ENCODE measurements at regions not wholly inside any gene's neighbourhood (a gene's known extent, or its start where the extent isn't known, plus 50 kb on each side); places are given as distances from the start of the nearest gene placed in this dataset.

DNA sequence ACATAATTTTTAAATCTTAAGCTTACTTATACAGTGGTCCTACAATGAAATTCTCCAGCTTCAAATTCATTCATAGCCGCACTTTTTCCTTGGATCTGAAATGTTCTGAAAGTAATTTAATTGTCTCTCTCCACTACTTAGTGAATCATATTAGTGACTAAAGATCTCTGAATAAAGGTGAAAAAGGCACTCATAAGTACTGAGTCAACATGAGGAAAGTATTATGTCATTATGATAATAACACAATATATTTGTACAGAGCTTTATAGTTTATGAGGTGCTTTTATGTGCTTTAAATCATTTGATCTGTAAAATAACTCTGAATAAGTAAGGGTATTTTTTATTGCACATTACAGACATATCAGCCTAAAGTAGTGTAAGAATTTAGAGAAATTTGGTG is 628.2 kb upstream of the SLITRK5 start:
- Mint-ChIP-seq H3K9me3 (peaks cover 2% of the 10 kb centered on the region), H3K4me3 (no peak overlapping the region), H3K27ac (no peak overlapping the region), H3K27me3 (no peaks in the 10 kb centered on the region), H3K36me3 (no peaks in the 10 kb centered on the region), H3K4me1 (no peaks in the 10 kb centered on the region)
- no peak for DNase-seq

DNA sequence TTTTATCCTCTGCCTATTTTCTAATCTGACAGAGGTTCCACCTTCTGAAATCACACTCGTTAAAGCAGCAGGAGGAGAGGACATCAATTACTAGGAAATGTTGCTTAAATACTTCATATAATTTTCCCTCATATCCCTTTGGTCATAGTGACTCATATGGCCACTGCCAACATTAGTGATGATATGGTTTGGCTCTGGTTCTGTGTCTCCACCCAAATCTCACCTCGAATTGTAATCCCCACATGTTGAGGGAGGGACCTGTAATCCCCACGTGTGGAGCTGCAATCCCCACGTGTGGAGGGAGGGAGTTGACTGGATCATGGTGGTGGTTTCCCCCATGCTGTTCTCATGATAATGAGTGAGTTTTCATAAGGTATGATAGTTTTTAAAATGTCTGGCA is 618.4 kb upstream of the SLITRK5 start:
- Mint-ChIP-seq H3K36me3 (no peaks in the 10 kb centered on the region), H3K27me3 (no peaks in the 10 kb centered on the region), H3K9me3 (peaks cover 8% of the 10 kb centered on the region), H3K4me3 (no peak overlapping the region), H3K4me1 (no peaks in the 10 kb centered on the region), H3K27ac (no peak overlapping the region)
- no peak for DNase-seq

DNA sequence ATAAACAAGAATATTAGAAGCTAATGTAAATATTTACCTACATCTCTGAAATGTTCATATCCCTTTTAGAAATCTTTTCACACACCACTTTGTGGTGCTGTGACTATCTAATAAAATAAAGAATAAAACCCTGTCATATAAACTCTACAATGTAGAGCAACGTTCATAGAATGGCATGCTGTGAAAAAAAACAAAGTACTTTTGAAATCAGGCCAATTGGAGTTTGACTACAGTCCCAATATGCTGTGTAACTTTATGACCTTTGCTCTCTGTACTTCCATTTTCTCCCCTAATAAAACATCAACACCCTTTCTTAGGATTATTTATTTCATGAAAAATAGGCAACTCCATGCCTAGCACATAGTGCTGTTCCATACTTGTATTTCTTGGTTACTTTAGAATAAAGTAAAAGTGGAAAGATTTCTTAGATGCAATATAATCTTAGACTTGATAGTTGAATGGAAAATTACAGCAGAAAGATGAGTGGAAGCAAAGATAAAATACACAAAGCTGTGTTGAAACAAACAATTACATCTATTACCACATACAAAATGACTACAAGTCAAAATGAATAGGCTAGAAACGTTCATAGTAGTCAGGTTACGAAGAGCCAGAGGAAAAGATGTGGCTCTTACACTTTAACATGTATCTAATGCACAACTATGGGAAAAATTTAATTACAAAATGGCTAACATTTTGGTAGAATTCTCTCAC is 613.2 kb upstream of the SLITRK5 start:
- H3K4me1 Mint-ChIP-seq = no peaks in the 10 kb centered on the region
- H3K27ac Mint-ChIP-seq = no peak overlapping the region
- no peaks in the 10 kb centered on the region for H3K36me3 Mint-ChIP-seq
- H3K27me3 Mint-ChIP-seq = no peaks in the 10 kb centered on the region
- no peak overlapping the region for H3K4me3 Mint-ChIP-seq
- DNase-seq = no peak
- peaks cover 5% of the 10 kb centered on the region for H3K9me3 Mint-ChIP-seq

- no peak overlapping the region for H3K4me3 Mint-ChIP-seq
- no peaks in the 10 kb centered on the region for H3K9me3 Mint-ChIP-seq
- no peaks in the 10 kb centered on the region for H3K4me1 Mint-ChIP-seq
- DNase-seq = no peak
- no peak overlapping the region for H3K27ac Mint-ChIP-seq
- H3K27me3 Mint-ChIP-seq = no peaks in the 10 kb centered on the region
- no peaks in the 10 kb centered on the region for H3K36me3 Mint-ChIP-seq
Observed at GRCh38 chr13:87058786-87059329, 612.3 kb upstream of the SLITRK5 start.

DNA sequence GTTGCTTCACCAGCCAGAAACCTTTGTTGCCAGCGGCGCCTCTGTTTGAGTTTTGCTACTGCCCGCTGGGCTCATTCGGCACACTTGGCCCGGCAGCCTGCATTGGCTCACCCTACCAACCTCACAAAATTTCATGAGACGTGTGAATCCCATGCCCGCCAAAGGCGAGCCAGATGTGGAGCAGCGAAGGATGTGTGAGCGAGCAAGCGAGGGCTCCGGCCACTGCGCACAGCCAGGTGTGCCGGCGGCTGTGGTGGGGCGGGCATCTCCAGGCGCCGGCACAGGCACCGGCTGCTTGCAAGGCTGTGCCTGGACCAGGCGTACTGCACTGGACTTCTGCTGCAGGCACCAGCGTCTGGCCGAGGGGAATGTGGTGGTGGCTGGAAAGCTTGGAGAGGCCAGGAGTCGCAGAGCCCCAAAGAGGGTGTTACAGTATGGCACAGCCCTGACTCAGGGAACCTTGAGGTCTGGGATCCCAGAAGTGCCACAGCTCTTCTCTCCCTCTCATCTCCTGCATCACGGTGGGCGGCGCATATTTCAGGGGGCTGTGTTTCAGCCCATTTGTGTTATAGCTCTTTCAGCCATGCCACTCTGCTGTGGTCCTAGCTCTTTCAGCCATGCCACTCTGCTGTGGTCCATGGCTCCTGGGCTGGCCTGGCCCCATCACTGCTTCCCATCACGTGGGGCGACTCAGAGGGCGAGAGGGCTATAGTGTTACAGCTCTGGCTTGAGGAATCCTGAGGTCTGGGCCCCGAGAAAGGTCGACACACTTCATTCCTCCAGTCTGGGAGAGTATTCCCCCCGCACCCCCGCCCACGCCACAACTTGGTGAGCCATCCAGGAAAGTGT is 592.0 kb upstream of the SLITRK5 start:
- Mint-ChIP-seq H3K4me3 (no peak overlapping the region), H3K36me3 (no peaks in the 10 kb centered on the region), H3K9me3 (peaks cover 2% of the 10 kb centered on the region), H3K27me3 (no peaks in the 10 kb centered on the region), H3K4me1 (no peaks in the 10 kb centered on the region), H3K27ac (no peak overlapping the region)
- DNase-seq = no peak

- no peaks in the 10 kb centered on the region for H3K4me1 Mint-ChIP-seq
- H3K36me3 Mint-ChIP-seq = no peaks in the 10 kb centered on the region
- H3K27me3 Mint-ChIP-seq = no peaks in the 10 kb centered on the region
- DNase-seq = no peak
- no peak overlapping the region for H3K27ac Mint-ChIP-seq
- H3K4me3 Mint-ChIP-seq = no peak overlapping the region
- peaks cover 6% of the 10 kb centered on the region for H3K9me3 Mint-ChIP-seq
Observed at GRCh38 chr13:87080100-87080779, 590.9 kb upstream of the SLITRK5 start.

DNA sequence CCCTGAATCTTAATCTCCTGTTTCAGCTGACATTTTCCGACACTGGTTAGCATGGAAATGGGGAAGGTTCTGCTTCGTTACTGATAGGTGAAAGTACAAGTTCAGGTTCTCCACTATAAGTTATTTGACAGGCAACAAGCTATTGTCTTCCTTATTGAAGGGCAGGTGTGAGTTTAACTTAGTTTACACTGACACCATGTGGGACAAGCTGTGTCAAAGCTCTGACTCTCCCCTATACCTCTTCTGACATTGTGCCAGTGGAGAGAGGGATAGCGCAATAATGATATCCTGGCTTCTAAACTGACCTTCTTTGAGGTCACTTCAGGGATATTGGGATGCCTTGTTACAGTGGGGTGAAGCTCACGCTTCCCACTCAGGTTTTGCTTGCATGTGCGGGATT is 587.0 kb upstream of the SLITRK5 start:
- no peak overlapping the region for H3K27ac Mint-ChIP-seq
- no peaks in the 10 kb centered on the region for H3K36me3 Mint-ChIP-seq
- no peaks in the 10 kb centered on the region for H3K27me3 Mint-ChIP-seq
- H3K4me3 Mint-ChIP-seq = no peak overlapping the region
- peaks cover 7% of the 10 kb centered on the region for H3K9me3 Mint-ChIP-seq
- no peaks in the 10 kb centered on the region for H3K4me1 Mint-ChIP-seq
- DNase-seq = no peak

GRCh38 chr13:87087741-87088140 is 583.4 kb upstream of the SLITRK5 start:
- H3K4me3 Mint-ChIP-seq = no peak overlapping the region
- no peak for DNase-seq

DNA sequence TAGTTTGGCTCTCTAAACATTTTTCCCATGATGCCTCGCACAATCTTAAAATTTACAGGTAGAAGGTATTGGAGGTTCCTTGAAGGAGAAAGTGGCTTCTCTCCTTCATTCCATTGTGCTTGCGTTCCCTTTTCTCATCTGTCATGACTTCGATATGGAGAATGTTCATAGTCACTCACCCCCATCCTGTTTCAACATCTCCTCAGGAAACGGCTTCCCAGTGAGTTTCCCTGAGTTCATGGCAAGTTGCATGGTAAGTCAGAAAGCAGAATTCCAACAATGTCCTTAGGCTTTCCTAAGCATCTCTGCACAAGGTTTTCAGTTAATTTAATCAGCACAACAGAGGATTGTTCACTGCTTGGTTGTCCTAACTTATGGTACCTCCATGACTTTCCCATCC is 581.8 kb upstream of the SLITRK5 start:
- Mint-ChIP-seq H3K27me3 (no peaks in the 10 kb centered on the region), H3K9me3 (peaks cover 3% of the 10 kb centered on the region), H3K4me3 (no peak overlapping the region), H3K36me3 (no peaks in the 10 kb centered on the region), H3K4me1 (no peaks in the 10 kb centered on the region), H3K27ac (no peak overlapping the region)
- no peak for DNase-seq

More at GRCh38 chr13:87087741-87088140, 583.4 kb upstream of the SLITRK5 start:
- H3K36me3 Mint-ChIP-seq = no peaks in the 10 kb centered on the region
- H3K9me3 Mint-ChIP-seq = peaks cover 5% of the 10 kb centered on the region
- no peak overlapping the region for H3K27ac Mint-ChIP-seq
- H3K4me1 Mint-ChIP-seq = no peaks in the 10 kb centered on the region
- no peaks in the 10 kb centered on the region for H3K27me3 Mint-ChIP-seq

DNA sequence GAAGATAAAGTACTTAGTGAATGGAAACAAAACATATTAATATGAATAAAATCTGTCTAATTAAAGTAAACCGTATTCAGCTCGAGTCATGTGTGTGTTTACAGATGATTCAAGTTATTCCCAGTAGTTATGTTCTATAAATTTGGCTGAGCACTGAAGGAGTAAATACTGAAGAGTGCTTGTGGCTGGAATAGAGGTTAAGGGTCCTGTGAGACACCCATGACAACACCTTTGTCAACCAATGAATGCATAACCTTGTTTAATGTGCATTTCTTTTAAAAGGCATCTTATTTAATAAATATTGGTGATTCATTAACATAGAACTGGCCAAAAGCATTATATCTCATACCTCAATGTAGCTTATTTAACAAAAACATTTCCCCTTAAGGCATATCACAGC is 577.8 kb upstream of the SLITRK5 start:
- H3K4me3 Mint-ChIP-seq = no peak overlapping the region

DNA sequence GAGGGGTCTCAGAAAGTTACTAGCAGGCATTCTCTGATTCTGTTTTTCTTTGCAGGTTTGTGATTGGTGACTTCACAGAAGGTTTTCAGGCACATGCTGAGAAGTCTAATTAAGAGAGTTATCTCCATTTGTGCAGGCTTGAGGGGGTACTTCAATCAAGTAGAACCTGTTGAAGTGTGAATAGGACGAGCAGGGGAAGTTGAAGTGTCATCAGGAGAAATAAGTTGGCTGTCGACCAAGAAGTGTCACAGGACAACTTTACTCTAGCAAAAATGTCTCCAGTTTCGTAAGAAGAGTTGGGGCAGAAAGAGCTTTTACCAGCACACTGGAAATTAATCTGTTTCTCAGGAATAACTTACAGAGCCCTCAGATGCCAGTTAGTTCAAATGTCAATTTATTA is 576.5 kb upstream of the SLITRK5 start:
- no peaks in the 10 kb centered on the region for H3K4me1 Mint-ChIP-seq
- no peaks in the 10 kb centered on the region for H3K9me3 Mint-ChIP-seq
- H3K36me3 Mint-ChIP-seq = no peaks in the 10 kb centered on the region
- H3K4me3 Mint-ChIP-seq = no peak overlapping the region
- no peak for DNase-seq
- no peak overlapping the region for H3K27ac Mint-ChIP-seq
- no peaks in the 10 kb centered on the region for H3K27me3 Mint-ChIP-seq

More for the DNA sequence above, 577.8 kb upstream of the SLITRK5 start:
- Mint-ChIP-seq H3K36me3 (no peaks in the 10 kb centered on the region), H3K4me1 (no peaks in the 10 kb centered on the region), H3K27ac (no peak overlapping the region), H3K9me3 (no peaks in the 10 kb centered on the region), H3K27me3 (no peaks in the 10 kb centered on the region)
- no peak for DNase-seq

GRCh38 chr13:87100431-87100830 is 570.7 kb upstream of the SLITRK5 start:
- no peak for DNase-seq
- Mint-ChIP-seq H3K4me3 (no peak overlapping the region), H3K27me3 (no peaks in the 10 kb centered on the region), H3K27ac (no peak overlapping the region), H3K9me3 (no peaks in the 10 kb centered on the region), H3K36me3 (no peaks in the 10 kb centered on the region), H3K4me1 (no peaks in the 10 kb centered on the region)

DNA sequence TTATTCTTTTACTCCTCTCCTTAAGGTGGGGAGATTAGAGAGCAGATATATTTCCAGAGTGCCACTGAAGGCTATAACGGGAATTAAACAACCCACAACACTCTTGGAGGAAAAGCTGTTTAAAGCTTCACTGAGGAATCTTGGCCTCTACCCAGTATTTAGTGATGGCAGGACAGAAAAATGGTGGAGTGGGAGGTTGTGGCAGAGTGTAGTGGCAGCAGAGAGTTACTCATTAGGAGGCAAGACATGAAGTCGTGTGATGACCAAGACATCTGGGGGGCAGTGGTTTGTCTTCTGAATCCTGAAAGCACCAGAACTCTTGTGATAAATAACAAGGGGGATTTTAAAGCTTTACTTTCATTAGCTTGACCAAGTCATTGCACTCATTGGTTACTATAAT is 563.5 kb upstream of the SLITRK5 start:
- no peak for DNase-seq
- no peaks in the 10 kb centered on the region for H3K36me3 Mint-ChIP-seq
- no peak overlapping the region for H3K27ac Mint-ChIP-seq
- no peak overlapping the region for H3K4me3 Mint-ChIP-seq
- no peaks in the 10 kb centered on the region for H3K27me3 Mint-ChIP-seq
- H3K9me3 Mint-ChIP-seq = no peaks in the 10 kb centered on the region
- H3K4me1 Mint-ChIP-seq = no peaks in the 10 kb centered on the region

DNA sequence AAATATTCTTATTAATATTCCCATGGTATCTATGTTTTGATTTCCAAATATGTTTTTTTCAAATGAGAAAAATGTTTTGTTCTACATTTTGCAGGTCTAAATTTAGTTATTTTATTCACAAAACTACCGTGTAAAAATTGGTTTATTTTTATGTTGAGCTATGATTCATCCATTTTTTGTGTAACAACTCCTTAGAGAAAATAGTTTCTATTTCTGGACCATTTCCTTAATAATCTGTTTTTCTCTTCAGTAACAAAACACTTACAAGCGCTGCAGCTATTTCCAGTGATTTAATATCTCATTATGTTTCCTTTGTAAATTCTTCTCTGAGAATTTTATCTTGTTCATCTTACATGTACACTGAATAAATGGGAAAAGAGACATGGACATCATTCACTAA is 550.7 kb upstream of the SLITRK5 start:
- Mint-ChIP-seq H3K4me1 (no peaks in the 10 kb centered on the region), H3K27me3 (no peaks in the 10 kb centered on the region), H3K27ac (no peak overlapping the region), H3K36me3 (no peaks in the 10 kb centered on the region), H3K9me3 (no peaks in the 10 kb centered on the region), H3K4me3 (no peak overlapping the region)
- no peak for DNase-seq

DNA sequence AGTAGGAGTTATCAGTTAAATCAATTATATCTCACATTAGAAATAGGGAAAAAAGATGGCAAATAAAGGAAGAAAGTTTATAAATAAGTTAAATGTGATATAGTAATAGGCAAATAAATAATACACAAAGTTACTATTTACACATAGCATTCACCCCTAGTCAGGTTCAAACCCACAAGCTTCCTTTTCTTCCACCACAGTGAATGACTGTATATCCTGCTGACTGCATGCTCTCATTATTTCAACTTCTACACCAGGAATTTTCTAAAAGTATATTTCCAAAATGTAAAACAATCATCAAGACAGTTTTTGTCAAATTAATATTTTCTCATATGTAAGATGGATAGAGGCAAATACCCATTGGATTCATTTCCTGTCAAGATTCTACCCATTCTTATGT is 548.6 kb upstream of the SLITRK5 start:
- no peaks in the 10 kb centered on the region for H3K4me1 Mint-ChIP-seq
- no peak for DNase-seq
- no peak overlapping the region for H3K27ac Mint-ChIP-seq
- H3K36me3 Mint-ChIP-seq = no peaks in the 10 kb centered on the region
- H3K4me3 Mint-ChIP-seq = no peak overlapping the region
- no peaks in the 10 kb centered on the region for H3K27me3 Mint-ChIP-seq
- H3K9me3 Mint-ChIP-seq = no peaks in the 10 kb centered on the region

Measured in activated naive CD8-positive, alpha-beta T cell treated with anti-CD3 and anti-CD28 coated beads for 36 hours (primary cell).